Neural progenitor cell (in vitro differentiated cells): ENCODE measurements at regions not wholly inside any gene's neighbourhood (a gene's known extent, or its start where the extent isn't known, plus 50 kb on each side); places are given as distances from the start of the nearest gene placed in this dataset.

Experiments used
- CTCF ChIP-seq: fragments of 200-600 bp; sonication (generic); IDR thresholded peaks from 2 replicates; pipeline ENCODE4 v1.5.1; 2017; ENCODE audit warnings: antibody characterized with exemption, mild to moderate bottlenecking
- EZH2 ChIP-seq: fragments of 200-600 bp; sonication (generic); IDR thresholded peaks from 2 replicates; pipeline ENCODE4 v1.6.1; 2017; ENCODE audit warnings: antibody characterized with exemption, mild to moderate bottlenecking, moderate library complexity

- TF ChIP-seq CTCF (no peak), EZH2 (no peak)
These were observed 368.5 kb downstream of the MN1 start for GRCh38 chr22:27433099-27433498.
